B cell (primary cell): ENCODE measurements at regions not wholly inside any gene's neighbourhood (a gene's known extent, or its start where the extent isn't known, plus 50 kb on each side); places are given as distances from the start of the nearest gene placed in this dataset.

Experiments used
- EZH2 ChIP-seq: IDR thresholded peaks from 2 replicates; pipeline ENCODE4 v1.6.1; 2012; ENCODE audit warnings: borderline replicate concordance, low read depth, mild to moderate bottlenecking, moderate library complexity, low read length; ENCODE audit not compliant: insufficient read depth, poor library complexity, severe bottlenecking
- TF ChIP-seq, protein P1 (sequence below): fragments of 200-600 bp; IDR thresholded peaks from one replicate; pipeline ENCODE4 v1.8.0; 2022; ENCODE audit warnings: antibody characterized with exemption, mild to moderate bottlenecking

GRCh38 chr2:221653182-221653581 lies 81.1 kb upstream of the EPHA4 start:
- TF ChIP-seq, protein P1, sequence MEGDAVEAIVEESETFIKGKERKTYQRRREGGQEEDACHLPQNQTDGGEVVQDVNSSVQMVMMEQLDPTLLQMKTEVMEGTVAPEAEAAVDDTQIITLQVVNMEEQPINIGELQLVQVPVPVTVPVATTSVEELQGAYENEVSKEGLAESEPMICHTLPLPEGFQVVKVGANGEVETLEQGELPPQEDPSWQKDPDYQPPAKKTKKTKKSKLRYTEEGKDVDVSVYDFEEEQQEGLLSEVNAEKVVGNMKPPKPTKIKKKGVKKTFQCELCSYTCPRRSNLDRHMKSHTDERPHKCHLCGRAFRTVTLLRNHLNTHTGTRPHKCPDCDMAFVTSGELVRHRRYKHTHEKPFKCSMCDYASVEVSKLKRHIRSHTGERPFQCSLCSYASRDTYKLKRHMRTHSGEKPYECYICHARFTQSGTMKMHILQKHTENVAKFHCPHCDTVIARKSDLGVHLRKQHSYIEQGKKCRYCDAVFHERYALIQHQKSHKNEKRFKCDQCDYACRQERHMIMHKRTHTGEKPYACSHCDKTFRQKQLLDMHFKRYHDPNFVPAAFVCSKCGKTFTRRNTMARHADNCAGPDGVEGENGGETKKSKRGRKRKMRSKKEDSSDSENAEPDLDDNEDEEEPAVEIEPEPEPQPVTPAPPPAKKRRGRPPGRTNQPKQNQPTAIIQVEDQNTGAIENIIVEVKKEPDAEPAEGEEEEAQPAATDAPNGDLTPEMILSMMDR: no peak
- TF ChIP-seq EZH2: no peak
